NCI-H1105 treated with DMSO at 0.1 percent for 48 hours (cell line): ENCODE measurements at regions not wholly inside any gene's neighbourhood (a gene's known extent, or its start where the extent isn't known, plus 50 kb on each side); places are given as distances from the start of the nearest gene placed in this dataset.

Source experiments
- DNase-seq: peaks from one replicate; lab custom pipeline; 2025; lab: John Stamatoyannopoulos, UW

DNA sequence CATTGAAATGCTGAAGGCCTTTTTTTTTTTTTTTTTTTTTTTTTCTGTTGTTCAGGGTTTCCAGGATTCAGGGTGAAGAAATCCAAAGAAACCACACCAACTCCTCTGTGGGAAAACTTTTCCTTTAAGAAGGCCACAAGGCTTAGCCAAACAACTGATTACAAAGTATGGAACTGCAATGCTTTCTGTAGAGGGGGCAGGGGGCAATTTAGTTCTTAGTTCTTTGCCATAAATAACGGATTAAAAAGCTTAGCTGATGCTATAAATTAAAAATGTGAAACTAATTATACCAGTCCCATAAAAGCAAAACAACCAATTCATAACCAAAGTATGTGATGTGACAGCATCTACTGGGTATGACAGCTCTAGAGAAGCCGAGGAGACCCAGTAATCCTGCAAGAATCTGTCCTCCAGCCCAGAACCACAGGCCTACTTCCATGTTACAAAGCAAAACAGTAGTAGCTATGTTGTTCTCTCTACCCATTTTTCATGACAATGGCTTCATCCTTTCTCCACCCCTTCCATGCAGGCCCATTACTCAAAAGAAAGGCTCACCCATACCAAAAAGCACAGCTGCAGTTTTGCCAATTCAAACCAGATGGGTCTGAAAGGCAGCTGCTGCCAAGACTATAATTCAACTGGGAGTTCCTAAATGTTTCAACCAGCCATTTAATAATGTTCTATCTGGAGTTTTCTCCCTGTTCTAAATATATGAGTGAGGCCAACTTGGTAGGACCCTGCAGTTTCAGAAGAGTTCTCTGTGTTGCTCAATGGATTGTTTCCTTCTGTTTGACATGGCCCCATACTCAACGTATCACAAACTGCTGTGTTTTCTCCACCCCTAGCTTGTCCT lies 167.1 kb upstream of the ZFHX3 start:
- no peak for DNase-seq

DNA sequence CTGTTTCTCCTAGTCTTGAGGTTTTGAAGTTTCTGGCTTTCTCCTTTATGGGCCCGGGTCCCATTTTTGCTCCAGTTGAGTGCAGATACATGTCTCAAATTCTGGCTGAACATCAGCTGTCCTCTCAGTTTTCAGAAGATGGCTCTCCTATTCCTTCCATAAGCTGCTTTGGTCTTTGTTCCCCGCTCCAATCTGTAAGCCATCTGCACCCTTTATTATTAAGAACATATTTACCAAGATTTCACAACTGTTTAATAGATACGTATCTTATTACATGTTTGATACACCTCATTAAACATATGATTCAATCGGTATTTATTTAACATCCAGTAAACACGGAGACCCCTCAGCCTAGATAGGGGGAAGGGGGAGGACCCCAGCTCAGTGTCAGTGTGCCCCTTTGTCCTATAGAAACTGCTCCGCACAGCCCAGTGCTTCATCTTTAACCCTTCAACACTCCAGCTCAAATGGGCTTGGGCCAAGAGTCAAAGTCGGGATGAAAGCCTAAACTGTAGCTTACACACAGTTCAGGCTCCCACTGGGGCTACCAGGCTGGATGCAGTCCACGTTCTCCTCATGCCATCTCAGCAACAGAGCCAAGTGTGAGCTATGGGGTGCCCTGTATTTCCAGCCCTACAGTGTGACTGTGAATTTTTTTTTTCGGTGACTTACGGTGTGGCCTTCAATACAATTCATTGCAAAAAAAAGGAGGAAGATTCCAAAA lies 166.0 kb upstream of the ZFHX3 start:
- peak; percentile 65 for DNase-seq

DNA sequence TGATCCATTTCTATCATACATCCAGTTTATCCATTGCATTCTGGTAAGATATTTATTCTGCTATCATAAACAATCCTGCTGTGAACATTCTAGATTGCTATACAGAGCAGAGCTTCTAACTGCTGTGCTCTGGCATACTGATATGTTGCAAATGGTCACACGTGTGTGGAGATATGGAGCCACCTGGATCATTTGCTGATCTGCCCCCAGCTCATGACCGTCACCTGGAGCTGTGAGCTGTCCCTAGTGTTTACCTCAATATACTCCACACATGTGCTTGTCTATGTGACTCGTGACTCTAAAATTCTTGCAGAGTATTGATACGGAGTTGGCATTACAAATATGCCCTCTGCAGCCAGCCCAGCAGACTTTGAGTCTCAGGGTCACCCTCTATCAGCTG lies 164.5 kb upstream of the ZFHX3 start:
- no peak for DNase-seq

DNA sequence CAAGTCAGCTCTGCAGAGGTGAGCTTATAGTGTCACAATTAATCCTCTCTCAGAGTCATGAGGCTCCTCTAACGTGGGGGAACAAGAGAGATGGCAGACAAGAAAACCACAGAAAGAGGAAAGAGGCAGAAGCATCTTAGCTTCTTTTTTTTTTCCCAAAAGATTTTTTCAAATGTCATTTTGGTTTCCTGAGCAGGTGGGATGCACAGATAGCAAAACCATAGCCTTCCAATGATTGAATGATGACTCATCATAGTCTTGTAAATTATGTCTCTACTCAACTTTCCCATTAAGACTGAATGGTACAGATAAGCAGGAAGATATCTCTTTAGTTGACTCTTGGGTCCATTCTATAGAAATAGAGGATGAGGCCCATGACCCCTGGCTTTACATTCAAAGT lies 162.8 kb upstream of the ZFHX3 start:
- no peak for DNase-seq

DNA sequence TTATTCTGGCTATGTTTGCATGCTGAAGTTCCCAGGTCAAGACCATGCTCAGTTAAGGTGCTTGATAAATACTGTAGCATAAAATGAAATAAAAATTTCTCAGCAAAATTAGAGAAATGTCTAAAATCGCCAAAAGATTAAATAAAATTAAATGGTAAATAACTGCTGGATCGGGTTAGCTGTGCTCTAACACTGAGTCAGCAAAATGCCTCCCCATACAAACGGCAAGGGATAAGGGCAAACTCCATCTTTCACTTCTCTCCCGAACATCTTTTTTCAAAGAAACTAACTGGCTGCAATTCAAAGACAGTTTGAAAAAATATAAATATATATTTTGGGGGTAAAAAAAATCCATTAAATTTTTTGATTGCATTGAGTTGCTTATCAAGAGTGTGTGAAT lies 162.2 kb upstream of the ZFHX3 start:
- DNase-seq, result no peak

DNA sequence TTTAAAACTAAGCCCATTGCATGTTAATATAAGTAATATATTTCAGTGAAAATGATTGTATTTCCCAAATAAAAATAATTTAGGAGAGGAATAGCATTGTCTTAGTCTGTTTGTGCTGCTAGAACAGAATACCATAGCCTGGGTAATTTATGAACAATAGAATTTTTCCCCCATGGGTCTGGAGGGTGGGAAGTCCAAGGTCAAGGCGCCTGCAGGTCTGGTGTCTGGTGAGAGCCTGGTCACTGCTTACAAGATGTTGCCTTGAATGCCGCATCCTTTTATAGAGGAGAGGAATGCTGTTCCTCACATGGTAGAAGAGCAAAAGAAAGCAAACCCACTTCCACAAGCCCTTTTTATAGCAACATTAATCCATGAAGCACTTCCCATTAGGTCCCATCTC lies 161.3 kb upstream of the ZFHX3 start:
- no peak for DNase-seq

DNA sequence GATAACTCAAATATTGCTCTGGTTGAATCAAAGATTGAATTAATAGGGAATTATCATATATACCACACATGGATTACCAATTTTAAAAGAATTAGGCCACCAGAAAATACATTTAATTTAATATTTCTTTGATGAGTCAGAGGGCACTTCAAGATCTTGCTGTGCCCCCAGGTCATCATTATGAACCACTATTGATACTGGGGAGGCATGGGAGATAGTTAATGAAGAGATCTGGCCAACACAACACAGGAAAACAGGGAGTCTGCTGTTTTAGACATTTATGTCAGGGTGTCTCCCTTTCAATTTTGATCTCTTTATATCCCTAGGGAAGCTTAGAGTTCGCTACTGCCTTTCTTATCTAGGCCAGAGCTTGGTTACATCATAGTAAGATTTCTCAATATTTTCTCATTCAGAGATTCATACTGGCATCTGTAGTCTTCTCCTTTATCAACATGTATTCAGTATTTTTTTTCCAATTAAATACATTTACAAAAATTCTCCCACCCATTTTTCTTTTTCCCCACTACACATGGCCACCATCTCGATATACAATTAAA lies 158.3 kb upstream of the ZFHX3 start:
- no peak for DNase-seq

DNA sequence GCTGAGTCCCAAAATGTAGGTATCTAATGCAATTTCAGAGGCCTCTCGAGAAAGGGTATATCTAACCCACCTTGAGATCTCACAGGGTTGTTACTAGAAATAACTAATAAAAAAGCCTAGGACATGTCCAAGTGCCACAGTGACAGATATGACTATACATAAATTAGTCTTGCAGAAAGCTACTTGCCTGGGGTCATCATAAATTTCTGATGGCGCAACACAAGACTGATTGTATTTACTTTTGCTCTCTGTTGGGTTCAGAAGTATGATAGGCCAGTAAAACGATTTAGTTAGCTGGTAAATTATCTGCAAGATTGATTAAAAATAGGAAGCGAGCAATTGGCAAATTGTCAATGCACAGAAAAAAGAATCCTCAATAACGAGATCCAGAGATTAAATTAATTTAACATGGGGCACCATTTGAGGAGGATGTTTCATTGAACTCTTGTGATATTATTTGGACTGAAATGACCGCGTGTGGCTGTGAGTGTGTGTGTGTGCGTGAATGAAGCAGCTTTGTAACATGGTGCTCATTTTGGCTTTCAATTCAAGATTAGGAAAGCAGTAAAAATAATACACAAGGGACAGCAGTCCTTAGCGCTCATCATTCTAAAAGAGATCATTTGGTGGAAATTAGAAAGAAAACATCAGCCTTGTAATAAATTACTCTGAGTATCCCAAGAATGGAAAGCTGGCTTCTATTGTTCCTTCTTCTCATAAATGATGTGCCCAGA lies 157.4 kb upstream of the ZFHX3 start:
- no peak for DNase-seq

DNA sequence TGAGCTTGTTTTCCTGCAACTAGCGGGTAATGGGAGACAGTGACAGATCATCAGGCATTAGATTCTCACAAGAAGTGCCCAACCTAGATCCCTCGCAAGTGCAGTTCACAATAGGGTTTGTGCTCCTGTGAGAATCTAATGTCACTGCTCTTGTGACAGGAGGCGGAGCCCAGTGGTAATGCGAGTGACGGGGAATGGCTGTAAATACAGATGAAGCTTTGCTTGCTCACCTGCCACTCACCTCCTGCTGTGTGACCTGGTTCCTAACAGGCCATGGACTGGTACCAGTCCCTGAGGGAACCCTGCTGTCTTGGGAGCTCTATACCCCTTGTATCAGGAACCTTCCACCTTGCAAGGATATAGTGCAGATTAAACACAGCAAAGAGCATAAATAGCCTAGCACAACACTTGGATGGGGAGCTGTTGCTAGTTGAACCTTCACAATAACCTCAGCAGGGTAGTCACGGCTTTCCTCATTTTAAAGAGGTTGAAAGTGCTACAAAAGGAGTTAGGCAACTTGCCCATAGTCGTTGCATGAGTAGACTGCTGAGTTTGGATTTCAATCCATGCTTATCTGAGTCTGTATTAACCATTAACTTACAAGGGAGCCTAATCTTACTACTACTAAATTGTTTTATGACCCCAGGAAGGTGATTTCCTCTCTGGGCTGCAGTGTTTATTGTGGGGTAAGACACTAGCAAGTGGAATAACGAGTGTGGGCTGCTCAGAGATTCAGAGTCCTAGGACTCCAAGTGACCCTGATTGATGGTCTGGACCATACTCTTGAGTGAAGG lies 156.6 kb upstream of the ZFHX3 start:
- DNase-seq, result no peak

DNA sequence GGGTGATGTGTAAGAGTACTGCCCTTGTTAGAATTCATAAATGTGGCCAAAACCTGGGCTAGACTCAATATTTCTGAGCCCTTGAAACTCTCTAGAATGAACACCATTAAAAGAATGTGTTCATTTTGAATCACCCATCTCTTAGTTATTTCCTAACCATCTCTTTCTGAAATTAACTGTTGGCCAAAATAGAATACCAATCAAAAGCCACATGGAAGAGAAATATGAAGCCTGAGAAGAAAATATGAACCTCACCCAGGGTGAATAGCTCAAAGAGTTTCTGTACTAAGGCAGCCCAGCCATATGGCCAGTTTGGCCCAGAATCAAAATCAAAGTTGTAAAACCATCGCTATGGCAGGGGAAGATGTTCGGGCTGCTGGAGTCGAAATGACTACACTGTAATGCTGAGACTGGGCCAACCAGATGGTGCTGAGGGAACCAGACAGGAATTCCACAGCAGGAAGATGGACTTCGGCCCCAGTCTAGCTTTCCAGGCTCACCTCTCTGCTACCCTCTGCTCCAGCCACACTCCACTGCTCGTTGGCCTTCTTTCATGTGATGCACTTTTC lies 154.3 kb upstream of the ZFHX3 start:
- no peak for DNase-seq

DNA sequence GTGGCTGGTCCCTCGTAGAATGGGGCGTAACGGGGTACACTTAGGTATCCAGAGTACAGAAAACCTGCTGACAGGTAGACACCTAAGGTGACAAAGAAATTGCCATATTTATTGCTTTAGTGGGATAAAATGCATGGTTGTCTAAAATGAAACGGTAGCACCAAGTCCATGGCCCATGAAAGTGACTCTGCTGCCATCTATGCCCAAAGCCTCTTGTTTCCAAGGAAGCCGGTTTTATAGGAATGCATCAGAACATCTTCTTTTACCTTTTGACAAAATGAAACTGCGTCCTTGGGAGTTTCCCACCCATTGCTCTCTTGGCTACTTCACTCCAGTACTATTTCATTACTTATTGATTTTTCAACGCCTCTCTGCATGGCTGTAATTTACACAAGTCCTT lies 151.3 kb upstream of the ZFHX3 start:
- no peak for DNase-seq

DNA sequence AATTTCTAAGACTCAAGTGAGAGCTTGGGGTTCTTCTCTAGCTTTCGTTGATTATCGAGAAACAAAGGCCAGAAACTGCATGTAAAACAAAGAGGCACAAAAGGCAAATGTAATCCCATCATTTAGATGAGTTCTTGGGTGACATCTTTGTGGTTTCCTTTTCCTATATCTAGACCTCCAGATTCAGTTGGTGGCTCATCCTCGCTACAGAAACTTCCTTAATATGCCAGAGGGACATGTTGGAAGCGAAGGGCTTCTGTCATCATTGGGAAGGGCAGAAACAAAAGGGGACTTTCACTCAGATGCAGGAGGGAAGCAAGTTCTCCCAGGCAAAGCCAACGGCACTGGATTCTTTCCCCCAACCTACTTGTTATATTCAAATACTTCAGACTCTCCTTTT lies 150.6 kb upstream of the ZFHX3 start:
- no peak for DNase-seq

DNA sequence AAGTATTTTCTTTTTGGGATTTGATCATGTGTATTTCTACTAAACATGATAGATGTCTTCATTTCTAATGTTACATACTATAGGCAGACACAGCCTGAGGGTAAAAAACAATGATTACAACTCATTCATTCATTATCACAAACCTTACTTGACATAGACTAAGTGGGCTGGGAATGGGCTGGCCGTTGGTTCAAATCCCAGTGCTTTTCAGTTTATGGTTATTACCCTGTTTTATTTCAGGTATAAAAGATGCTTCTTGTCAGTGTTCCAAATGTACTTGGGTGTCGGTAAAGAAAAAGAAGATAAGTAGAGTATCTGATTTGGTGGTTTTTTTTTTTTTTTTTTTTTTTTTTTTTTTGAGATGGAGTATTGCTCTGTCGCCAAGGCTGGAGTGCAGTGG lies 149.7 kb upstream of the ZFHX3 start:
- no peak for DNase-seq

DNA sequence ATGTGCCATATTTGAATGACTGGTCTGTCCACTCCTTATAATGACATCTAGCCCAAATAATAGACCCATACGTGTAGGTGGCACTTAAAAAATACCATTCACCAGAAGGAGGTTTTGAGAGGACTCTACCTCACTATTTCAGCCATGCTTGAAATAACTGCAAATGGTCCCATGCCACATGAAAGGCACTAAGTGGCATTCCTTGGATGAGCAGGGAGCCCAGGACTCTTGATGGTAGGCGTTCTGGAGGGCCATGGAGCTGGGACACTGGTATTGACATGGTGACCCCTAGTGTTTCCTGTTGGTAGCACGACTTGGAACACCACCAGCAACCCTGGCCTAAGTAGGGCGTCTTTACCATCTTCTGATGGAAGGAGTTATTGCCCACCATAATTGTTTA lies 148.7 kb upstream of the ZFHX3 start:
- DNase-seq, result peak; percentile 40

DNA sequence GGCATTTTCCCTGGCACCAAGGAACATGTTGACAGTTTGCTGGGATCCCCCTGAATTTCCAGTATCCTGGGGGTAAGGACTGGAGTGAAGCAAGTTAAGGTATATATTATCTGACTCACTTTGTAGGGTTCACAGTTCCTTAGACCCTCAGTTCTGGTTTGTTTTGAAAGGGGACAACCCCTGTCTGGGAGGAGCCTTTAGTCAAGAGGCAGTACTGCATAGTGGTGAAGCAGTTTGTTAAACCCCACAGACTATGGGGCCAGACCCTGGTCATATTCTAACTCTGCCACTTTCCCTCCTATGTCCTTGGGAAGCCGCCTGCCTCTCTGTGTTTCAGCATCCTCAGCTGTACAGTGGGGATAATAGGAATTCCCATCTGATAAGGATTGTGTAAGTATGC lies 145.5 kb upstream of the ZFHX3 start:
- no peak for DNase-seq

DNA sequence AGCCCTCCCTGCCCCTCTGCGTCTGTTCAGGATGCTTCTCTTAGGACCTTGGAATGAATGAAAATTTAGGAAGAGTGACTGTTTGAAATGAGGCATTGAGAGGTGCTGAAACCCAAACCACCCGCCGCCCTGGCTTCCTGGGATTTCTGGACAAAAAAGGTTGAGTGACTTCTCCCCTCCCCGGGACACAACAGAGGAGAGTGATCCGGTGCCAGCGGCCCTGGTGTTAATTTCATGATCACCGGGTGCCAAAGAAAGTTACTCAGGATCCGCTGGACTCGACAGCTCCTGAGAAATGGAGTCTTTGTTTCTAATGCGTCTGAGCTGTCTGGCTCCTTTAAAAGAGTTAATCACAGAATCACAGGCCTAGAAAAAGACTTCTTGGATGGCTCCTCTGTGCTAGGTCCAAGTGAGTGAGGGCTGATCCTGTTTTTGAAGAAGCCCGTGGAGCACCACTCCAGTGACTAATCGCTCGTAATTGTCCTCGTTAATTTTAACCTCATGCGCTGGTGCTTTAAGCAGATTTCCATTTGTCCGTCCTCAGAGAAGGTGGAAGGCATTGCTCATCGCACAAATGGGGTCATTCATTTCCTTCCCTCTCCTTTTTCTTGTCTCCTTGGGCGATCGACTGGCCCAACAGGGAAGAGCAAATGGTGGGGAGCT lies 144.4 kb upstream of the ZFHX3 start:
- DNase-seq, result no peak

DNA sequence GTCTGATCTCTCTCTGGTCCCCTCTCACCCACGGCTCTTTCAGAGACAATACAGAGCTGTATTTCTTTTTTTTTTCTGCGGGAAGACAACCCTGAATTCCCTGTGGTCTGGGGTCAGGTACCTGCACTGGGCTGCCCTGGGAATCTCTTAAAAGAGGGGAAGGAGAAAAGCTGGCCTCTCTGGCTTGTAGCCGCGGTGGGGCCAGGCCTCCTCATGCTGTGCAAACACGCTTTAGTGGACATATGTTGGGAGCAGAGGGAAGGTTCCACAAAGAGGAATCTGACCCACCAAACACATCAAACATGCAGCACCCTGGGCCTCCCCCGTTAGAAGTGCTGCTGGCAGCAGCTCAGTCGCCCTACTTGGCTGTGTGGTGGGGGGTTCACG lies 143.7 kb upstream of the ZFHX3 start:
- no peak for DNase-seq

DNA sequence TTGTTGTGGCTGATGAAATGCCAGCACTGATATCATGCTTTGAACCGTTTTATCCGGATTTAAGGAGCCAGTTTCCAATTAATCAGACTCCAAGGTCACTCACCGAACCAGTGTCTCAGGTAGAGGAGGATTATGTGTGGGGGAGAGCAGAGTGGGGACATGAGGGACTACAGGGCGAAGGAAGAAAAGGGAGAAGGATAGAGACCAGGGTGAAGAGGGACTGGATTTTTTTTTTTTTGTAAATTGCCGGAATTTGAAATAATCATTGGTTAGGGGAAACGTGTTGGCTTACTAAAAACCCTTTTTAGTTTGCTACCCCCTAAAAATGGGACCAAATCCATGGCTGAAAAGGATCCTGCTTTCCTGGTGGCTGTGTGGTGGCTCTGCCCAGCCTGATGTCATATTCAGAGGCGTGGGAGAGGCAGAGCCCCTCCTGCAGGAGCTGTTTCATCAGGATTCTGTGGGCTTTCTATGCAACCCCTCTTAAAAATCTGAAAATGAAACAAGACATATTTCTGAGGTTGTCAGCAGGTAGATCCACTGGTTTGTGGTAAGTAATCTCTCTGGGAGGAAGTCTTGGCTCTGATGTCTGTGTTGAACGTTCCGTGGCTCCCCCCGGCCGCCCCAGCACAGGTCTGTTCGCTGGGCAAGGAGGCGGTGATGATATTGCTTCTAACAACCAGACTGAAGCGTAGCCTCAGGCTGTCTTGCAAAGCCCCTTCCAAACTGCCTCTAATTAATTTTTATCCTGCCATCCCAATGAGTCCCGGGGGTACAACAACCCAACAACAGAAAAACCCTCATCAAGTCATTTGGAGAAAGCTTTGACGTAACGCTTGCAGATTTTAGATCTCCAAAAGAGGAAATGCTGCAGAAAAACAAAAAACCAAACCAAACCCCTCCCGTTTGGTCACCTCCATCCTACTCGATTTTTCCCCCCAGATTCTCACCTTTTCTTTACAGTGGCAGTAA lies 143.0 kb upstream of the ZFHX3 start:
- DNase-seq, result no peak

DNA sequence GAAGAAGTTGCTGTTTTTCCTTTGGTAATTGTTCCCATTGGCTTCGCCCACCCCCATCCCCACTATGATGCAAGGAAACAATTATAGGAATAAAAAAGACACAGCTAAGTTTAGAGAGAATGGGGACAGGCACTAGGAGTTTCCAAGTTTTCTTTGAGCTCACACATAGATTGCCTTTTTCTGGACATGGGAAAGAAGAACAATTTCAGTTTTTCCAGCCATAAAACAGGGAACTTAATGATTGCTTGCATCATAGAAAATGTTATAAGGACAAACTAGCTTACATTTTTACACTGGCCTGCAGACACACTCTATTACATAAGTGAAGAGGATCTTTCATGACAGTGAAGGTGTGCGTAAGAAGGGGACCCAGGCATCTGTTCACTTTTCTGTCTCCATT lies 142.3 kb upstream of the ZFHX3 start:
- DNase-seq, result no peak

DNA sequence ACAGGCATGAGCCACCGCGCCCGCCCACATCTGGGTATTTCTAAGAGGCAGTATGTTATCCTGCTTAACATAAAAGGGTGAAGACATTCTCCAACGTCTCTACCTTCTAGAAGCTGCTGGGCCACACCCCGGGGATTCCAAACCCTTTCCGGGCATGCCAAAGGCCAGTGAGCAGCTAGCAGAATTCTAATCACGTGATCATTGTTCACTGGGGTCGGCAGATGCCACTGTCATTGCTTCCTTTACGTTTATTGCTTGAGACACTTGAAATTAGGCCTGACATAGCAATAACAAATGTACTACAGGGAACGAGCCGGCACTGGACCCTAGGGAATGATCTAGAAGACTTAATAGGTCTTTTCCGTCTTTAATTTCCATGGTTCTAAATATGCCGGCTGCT lies 141.2 kb upstream of the ZFHX3 start:
- DNase-seq, result no peak
